GM08714 (cell line): ENCODE measurements at regions not wholly inside any gene's neighbourhood (a gene's known extent, or its start where the extent isn't known, plus 50 kb on each side); places are given as distances from the start of the nearest gene placed in this dataset.

Experiments
- H3K4me3 ChIP-seq: fragments of 200-500 bp; sonication (Bioruptor generic); 2 replicates; pipeline ENCODE4 v1.5.1; 2014; ENCODE audit warnings: mild to moderate bottlenecking, low read length, inconsistent platforms
- ZNF274 ChIP-seq: IDR thresholded peaks from 2 replicates; pipeline ENCODE4 v1.6.1; 2012; ENCODE audit warnings: mild to moderate bottlenecking, low read depth, low read length

- H3K4me3 ChIP-seq = no peak overlapping the region
- no peak for TF ChIP-seq ZNF274
Measured at GRCh38 chr14:98786456-98786855, 485.5 kb downstream of the BCL11B start.

- no peak overlapping the region for H3K4me3 ChIP-seq
- no peak for TF ChIP-seq ZNF274
Measured at GRCh38 chr14:98791661-98792060, 480.3 kb downstream of the BCL11B start.

GRCh38 chr14:98792171-98792570, 479.8 kb downstream of the BCL11B start:
- no peak overlapping the region for H3K4me3 ChIP-seq
- no peak for TF ChIP-seq ZNF274

- TF ChIP-seq ZNF274 = no peak
Measured at GRCh38 chr14:98798099-98798498, 473.9 kb downstream of the BCL11B start.

GRCh38 chr14:98799891-98800290, 472.1 kb downstream of the BCL11B start:
- H3K4me3 ChIP-seq = no peak overlapping the region
- TF ChIP-seq ZNF274 = no peak

More at GRCh38 chr14:98798099-98798498, 473.9 kb downstream of the BCL11B start:
- no peak overlapping the region for H3K4me3 ChIP-seq

GRCh38 chr14:98802044-98802443, 470.0 kb downstream of the BCL11B start:
- no peak overlapping the region for H3K4me3 ChIP-seq
- TF ChIP-seq ZNF274 = no peak

- no peak overlapping the region for H3K4me3 ChIP-seq
- TF ChIP-seq ZNF274 = no peak
Measured at GRCh38 chr14:98803196-98803595, 468.8 kb downstream of the BCL11B start.

- no peak for TF ChIP-seq ZNF274
- H3K4me3 ChIP-seq = no peak overlapping the region
Measured at GRCh38 chr14:98808494-98809407, 463.2 kb downstream of the BCL11B start.

- no peak overlapping the region for H3K4me3 ChIP-seq
- no peak for TF ChIP-seq ZNF274
Measured at GRCh38 chr14:98816195-98816594, 455.8 kb downstream of the BCL11B start.

- no peak for TF ChIP-seq ZNF274
- no peak overlapping the region for H3K4me3 ChIP-seq
Measured at GRCh38 chr14:98816720-98817119, 455.3 kb downstream of the BCL11B start.

GRCh38 chr14:98819132-98819866, 452.7 kb downstream of the BCL11B start:
- H3K4me3 ChIP-seq = no peak overlapping the region
- no peak for TF ChIP-seq ZNF274

GRCh38 chr14:98819867-98820206, 452.2 kb downstream of the BCL11B start:
- no peak overlapping the region for H3K4me3 ChIP-seq
- no peak for TF ChIP-seq ZNF274

- no peak overlapping the region for H3K4me3 ChIP-seq
- TF ChIP-seq ZNF274 = no peak
Measured at GRCh38 chr14:98822917-98823316, 449.1 kb downstream of the BCL11B start.

- TF ChIP-seq ZNF274 = no peak
Measured at GRCh38 chr14:98826618-98827017, 445.4 kb downstream of the BCL11B start.

GRCh38 chr14:98834119-98834518, 437.9 kb downstream of the BCL11B start:
- no peak for TF ChIP-seq ZNF274
- no peak overlapping the region for H3K4me3 ChIP-seq

More at GRCh38 chr14:98826618-98827017, 445.4 kb downstream of the BCL11B start:
- no peak overlapping the region for H3K4me3 ChIP-seq
